Type B pancreatic cell (in vitro differentiated cells): ENCODE measurements at regions not wholly inside any gene's neighbourhood (a gene's known extent, or its start where the extent isn't known, plus 50 kb on each side); places are given as distances from the start of the nearest gene placed in this dataset.

Experiments used
- DNase-seq: peaks from one replicate; pipeline ENCODE4 v3.0.0; 2021; ENCODE audit warnings: mixed read lengths; ENCODE audit not compliant: unreplicated experiment; ENCODE audit errors: extremely low spot score
- H3K27ac Mint-ChIP-seq: 2 replicates; pipeline ENCODE4 v1.8.0; 2021; ENCODE audit warnings: mild to moderate bottlenecking, mixed read lengths
- H3K27me3 Mint-ChIP-seq: 2 replicates; pipeline ENCODE4 v1.8.0; 2021; ENCODE audit warnings: mixed read lengths
- H3K36me3 Mint-ChIP-seq: 2 replicates; pipeline ENCODE4 v1.8.0; 2021; ENCODE audit warnings: mixed read lengths
- H3K4me1 Mint-ChIP-seq: one replicate; pipeline ENCODE4 v1.8.0; 2021; ENCODE audit warnings: mixed read lengths; ENCODE audit not compliant: unreplicated experiment
- H3K4me3 Mint-ChIP-seq: 2 replicates; pipeline ENCODE4 v1.8.0; 2021; ENCODE audit warnings: mild to moderate bottlenecking, mixed read lengths
- H3K9me3 Mint-ChIP-seq: 2 replicates; pipeline ENCODE4 v1.8.0; 2021; ENCODE audit warnings: mixed read lengths
- TF ChIP-seq, protein P1 (sequence below): fragments of 200-600 bp; sonication (generic); conservative IDR thresholded peaks from 2 replicates; pipeline ENCODE4 v1.5.0; 2021; ENCODE audit warnings: antibody characterized with exemption, mild to moderate bottlenecking

DNA sequence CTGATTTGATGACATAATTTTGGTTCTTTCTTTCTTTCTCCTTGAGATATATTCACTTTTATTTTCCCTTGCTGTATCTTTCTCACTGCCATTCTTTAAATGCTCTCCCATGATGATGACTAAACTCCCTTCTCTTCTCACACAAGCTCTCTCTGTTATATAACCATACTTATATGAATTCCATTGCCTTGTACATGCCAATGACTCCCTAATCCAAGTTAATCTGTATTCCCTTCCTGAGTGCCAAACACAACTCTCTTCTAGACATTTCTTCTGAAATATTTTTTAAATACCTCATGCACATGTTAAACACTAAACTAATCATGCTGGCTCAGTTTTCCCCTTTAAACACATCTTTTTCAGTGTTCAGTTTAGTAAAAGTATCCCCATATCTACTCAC is 62.2 kb upstream of the ST8SIA4 start:
- Mint-ChIP-seq H3K27ac (no peak overlapping the region), H3K27me3 (no peaks in the 10 kb centered on the region), H3K4me3 (no peak overlapping the region), H3K4me1 (no peaks in the 10 kb centered on the region), H3K9me3 (no peaks in the 10 kb centered on the region), H3K36me3 (no peaks in the 10 kb centered on the region)
- TF ChIP-seq, protein P1, sequence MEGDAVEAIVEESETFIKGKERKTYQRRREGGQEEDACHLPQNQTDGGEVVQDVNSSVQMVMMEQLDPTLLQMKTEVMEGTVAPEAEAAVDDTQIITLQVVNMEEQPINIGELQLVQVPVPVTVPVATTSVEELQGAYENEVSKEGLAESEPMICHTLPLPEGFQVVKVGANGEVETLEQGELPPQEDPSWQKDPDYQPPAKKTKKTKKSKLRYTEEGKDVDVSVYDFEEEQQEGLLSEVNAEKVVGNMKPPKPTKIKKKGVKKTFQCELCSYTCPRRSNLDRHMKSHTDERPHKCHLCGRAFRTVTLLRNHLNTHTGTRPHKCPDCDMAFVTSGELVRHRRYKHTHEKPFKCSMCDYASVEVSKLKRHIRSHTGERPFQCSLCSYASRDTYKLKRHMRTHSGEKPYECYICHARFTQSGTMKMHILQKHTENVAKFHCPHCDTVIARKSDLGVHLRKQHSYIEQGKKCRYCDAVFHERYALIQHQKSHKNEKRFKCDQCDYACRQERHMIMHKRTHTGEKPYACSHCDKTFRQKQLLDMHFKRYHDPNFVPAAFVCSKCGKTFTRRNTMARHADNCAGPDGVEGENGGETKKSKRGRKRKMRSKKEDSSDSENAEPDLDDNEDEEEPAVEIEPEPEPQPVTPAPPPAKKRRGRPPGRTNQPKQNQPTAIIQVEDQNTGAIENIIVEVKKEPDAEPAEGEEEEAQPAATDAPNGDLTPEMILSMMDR, result no peak
- DNase-seq, result no peak
